ENCODE measurements at regions not wholly inside any gene's neighbourhood (a gene's known extent, or its start where the extent isn't known, plus 50 kb on each side); places are given as distances from the start of the nearest gene placed in this dataset.

DNA sequence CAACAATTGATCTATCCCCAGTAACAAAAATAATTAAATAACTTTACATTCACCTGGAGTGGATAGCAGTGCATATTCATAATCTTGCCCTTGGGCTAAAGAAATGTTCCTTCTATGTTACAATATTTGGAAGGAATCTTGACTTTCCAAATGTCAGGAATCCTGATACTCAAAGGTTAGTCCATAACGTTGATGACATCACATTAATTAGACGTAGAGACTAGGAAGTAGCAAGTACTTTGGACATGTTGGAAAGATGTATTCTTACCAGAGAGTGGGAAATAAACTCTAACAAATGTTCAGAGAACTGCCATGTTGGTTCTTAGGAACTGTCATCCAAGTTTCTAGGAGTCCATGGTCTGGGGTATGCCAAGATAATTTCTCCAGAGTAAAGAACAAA lies 70.6 kb upstream of the SLC25A36 start:
- TF ChIP-seq POLR2A (IDR thresholded peaks at IDR 0.05; ENCODE audit: low read depth, low read length) = no peak
- TF ChIP-seq POLR2AphosphoS5 (IDR thresholded peaks at IDR 0.05; ENCODE audit: low read depth, low read length) = no peak
- TF ChIP-seq TAF1 (IDR thresholded peaks at IDR 0.05; ENCODE audit: borderline replicate concordance, low read depth, low read length) = no peak
